GM03348 (cell line): ENCODE measurements at regions not wholly inside any gene's neighbourhood (a gene's known extent, or its start where the extent isn't known, plus 50 kb on each side); places are given as distances from the start of the nearest gene placed in this dataset.

Source experiments
- DNase-seq: peaks from one replicate; pipeline ENCODE4 v3.0.0; 2012; ENCODE audit warnings: low spot score

DNA sequence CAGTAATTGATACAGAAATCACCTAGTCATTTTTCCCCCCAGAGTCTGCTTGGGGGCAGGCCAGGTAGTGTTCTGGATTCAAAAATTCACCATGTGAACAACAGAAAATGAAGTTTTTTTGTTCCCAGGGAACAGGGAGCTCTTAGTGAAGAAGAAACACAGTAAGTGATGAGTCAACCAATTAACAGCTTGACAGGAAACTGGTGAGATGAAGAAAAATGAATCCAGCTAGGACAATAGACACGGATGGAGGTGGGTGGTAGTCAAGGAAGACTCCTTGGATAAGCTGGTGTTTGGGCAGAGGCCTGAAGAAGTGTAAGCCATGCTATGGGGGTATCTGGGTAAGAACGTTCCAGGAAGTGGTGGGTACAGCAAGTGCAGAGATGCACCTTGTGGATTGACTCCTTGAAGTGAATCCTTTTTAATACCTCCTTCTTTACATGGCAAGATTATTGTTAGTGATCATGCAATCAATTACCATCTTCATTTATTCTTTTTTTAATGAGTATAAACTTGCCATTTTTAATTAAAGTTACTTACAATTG lies 339.9 kb upstream of the RGMA start:
- no peak for DNase-seq

DNA sequence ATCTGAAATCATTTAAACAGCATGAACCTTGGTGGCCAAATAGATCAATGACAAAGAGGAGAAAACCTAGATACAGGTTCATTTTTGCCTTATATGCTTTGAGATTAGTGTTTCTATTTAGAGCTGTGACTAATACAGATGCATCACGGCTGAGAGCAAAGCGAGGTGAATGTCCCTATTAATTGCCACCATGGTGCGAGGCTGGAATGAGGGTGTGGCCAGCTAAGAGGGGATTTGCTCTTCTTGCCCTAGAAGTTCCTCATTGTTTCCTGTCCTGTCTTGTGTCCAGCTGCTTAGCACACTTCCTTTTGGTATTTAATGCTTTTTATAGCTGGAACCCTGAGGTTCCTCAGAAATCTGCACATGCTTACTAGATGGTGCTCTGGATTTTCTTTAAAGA lies 339.1 kb upstream of the RGMA start:
- DNase-seq = no peak

DNA sequence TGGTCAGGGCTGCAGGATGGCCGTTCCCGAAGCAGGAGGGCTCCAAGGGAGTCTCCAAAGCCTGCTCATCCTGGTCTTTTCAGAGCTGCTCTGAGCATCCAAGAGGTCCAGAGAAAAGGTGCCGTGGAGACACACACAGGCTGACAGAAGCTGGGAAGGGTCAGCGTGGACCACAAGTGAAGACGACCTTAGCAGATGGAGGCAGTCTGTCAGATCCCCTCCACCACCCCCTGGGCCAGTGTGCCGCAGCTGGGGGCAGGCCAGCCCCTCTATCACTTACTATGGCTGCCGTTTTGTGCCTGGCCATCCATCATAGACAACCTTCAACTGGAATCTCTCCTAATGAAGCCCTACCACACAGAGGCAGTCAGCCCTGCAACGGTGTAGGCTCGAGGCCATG lies 335.1 kb upstream of the RGMA start:
- DNase-seq = no peak

DNA sequence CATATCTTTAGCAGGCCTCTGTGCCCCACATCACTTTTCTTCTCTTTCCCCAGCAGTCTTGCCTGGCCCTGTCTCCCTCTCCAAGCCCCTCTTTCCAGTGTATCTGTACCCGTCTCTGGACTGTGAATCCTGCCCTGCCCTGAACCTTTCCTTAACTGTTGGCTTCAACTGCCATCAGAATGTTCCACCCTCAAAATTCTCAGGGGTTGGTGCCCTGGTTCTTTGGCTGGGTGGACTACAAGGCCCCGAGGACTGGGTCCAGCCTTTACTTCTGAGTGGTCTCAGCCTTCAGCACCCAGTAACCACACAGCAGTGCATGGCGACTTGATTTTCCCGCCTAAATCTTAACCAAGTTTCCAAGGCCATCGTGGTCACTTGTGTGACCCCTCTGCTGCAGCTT lies 333.5 kb upstream of the RGMA start:
- DNase-seq = no peak

DNA sequence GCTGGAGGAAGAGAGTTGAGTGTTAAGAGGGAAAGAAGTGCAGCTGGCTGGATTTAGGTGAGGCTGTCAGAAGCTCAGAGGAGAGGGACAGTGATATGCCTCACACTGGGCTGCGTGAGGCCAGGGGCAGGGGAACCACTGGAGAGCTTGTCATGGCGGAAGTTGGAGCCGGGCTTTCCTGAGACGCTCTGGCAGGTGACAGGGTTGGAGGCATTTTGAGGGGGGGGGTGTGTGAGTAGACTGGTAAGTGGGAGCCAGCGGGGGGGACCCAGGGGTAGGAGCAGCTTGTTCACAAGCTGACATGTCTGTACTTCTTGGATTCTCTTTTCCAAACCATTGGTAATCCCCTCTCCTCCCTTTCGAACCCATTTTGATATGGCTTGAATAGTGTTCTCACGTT lies 331.5 kb upstream of the RGMA start:
- no peak for DNase-seq

DNA sequence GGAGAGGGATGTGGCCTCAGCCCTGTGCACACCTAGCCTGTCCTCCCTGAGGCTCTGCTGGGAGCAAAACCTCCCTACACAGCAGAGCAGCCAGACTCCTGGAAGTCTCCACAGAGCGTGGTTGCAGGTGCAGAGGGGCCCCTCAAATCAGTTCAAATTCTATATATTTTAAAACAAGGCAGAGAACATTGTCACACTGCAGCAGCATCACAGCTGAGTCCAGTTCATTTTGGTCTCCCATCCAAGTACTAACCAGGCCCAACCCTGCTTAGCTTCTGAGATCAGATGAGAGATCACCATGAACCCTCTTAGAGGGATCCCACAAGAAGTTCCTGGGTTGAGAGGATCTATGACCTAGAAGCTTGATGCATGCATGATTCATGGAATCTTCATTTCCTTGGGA lies 331.0 kb upstream of the RGMA start:
- DNase-seq = no peak

DNA sequence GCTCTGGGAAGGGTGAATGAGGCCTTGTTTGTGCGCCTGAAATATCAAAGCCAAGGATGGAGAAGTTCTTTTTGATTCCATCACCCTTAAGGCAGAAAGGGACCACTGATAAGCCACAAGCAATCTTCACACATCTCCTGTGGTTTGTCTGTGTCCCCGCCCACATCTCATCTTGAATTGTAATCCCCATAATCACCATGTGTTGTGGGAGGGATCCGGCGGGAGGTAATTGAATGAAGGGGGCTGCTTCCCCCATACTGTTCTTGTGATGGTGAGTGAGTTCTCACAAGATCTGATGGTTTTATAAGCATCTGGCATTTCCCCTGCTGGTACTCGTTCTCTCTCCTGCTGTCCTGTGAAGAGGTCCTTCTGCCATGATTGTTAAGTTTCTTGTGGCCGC lies 329.6 kb upstream of the RGMA start:
- no peak for DNase-seq

DNA sequence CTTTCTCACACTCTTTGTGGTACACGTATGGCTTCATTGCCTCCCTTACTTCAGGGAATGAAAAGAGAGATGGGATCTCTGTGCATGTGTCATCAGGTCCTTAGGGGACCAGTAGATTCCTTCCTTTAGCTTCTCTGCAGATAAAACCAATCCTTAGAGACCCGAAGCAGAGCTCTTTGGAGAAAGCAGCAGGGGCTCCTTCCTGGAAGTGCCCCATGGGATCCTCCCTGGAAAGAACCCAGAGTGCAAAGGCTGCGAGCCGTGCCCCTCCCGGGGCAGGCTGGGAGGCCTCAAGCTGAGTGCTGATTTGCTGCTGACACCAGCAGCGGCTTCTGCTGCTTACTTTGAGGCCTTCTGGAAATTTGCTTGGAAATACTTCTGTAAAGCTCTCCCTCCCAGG lies 328.6 kb upstream of the RGMA start:
- DNase-seq = no peak

DNA sequence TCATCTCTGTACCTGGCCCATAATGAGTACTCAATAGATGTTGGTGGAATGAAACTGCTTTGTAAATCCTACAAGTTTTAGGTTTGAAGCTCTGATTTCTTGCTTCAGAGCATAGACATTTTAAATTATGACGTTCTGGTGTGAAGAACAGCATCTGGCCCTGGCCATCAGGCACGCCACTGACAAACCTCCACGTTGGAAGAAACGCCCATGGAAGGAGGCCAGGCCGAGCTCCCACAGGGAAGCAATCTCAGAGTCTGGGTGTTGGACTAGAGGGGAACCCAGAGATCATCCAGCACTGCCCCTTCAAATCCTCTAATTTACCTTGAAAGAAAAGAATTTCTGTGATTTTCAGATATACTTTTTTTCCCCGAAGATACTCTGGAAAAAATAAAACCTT lies 328.1 kb upstream of the RGMA start:
- no peak for DNase-seq

DNA sequence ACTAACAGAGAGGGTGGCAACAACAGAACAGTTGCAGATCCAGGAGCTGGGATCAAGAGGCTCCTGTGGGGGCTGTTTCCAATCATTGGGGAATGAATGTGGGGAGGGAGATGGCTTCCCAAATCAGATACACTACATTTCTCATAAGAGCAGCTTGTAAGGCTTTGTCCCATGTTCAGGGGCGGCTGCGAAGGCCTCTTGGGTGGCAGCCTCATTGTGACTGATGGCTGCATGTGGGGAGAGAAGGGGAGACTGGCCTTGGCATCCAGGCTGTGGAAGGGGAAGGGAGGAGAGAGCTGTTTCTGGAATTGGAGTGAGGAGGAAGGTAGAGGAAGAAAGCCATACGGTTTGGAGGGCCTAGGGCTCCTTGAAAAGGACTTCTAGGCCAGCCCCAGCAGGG lies 326.6 kb upstream of the RGMA start:
- no peak for DNase-seq

DNA sequence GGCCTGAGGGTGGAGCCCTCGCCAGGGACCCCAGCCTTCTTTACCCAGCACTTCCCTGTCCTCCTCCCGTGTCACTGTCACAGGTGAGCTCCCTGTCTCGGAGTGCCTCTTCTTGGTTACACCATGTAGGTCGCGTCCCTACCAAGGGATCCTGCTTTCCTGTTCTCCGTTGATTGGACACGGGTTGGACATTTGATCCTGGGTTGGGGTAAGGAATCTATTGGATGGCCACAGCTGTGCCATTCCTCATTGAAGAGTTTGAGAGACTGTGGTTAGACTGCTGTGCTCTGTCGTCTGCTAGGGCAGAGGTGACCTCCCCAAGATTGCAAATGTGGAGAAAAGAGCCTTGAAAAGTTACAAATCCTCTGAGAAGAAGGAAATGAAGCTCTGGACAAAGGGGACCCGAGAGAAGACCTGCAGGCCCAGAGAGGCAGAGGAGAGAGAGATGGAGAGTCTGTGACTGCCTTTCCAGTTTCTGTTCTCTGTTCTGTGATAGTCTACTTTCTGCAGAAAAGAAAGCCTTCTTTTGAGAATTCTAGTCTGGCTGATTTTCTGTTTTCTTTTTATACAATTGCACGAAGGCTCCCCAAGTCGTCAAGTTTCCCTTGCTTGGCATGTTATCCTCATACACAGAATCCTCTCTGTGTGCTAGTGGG lies 325.7 kb upstream of the RGMA start:
- no peak for DNase-seq

DNA sequence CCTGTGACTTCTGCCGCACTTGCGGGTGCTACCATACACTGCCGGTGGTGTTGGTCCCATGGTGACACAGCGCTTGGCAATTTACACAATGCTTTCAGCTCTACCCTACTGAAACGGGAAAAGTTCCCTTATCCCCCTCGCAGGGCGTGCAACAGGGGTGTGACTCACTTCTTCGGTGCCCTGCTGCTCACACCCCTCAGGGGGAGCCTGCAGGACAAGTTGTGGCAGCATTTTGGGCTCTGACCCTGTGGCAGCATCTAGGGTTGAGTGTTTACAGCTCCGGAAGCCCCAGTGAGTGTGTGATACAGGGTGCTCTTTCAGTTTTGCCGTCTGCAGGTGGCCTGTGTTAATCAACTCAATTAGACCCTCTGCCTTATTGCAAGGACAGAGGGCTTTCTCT lies 324.7 kb upstream of the RGMA start:
- DNase-seq = no peak

DNA sequence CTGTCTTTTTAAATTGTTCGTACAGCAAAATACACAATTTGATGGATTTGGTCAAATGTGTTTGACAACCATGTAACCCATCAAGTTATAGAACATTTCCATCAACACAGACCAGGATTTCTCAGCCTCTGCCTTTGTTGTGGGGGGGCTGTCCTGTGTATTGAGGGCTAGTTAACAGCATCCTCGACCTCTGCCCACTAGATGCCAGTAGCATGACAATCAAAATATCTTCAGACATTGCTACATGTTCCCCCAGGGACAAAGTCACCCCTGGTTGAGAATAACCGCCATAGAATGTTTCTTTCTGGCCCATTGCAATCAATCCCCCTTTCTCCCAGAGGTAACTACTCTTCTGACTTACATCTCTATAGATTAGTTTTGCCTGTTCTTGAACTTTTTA lies 310.1 kb upstream of the RGMA start:
- DNase-seq = no peak

DNA sequence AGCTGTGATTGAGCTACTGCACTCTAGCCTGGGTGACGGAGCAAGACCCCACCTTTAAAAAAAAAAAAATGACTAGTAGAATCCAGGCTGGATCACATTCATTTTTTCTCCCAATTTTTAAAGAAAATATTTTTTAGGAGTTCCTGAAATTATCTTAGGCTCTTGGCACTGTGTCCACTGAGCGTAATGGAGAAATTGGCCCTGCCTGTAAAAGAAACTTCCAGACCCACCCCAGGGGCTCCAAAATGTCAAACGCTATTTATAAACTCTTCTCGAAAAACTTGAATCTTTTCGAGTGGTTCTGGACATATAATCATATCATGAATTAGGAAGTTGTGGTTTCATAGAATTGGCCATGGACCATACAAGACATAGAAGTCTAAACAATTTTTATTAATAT lies 300.2 kb upstream of the RGMA start:
- DNase-seq = no peak

DNA sequence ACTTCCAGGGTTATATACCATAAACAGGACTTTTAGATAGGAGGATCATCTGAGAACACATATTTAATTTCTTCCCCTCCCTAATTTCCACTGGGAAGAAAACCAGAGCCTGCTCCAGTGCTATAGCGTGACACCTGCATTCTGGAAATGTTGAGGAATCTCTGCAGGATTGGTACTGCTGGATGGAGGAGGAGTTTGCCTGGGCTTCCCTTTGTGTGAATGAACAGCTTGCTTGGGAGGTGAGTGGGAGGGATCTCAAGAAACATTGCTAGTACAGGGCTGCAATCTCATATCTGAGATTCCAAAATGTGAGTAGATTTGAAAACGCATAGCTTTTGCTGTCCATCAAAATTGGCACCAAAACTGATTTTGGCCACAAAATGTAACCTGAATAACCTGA lies 295.9 kb upstream of the RGMA start:
- no peak for DNase-seq

DNA sequence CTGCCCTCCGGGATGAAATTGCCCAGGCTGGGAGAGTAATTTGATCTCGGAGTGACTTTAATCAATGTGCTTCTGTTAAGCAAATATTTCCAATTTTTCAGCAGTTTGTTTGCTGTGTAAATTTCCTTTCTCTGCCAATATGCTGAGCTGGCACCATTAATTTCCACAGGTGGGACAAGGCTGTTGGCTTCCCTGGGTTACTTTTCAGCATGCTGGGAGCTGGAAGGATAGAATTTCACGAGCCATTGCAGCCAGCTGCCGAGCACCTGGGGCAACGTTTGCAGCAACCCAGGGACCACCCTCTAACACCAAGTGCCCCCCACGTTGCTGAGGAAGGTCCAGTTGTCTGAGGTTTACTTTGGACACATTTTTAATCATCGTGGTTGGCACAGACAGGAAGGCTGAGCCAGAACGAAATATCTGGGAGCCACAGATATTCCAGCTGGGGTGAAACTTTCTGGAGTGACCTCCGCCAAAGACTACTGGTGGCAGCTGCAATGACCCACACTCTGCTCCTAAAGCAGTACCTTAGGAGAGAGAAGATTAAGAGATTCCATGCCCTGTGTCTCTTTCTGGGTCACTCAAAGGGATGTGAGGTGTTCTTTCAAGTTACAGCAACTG lies 293.3 kb upstream of the RGMA start:
- DNase-seq = no peak

DNA sequence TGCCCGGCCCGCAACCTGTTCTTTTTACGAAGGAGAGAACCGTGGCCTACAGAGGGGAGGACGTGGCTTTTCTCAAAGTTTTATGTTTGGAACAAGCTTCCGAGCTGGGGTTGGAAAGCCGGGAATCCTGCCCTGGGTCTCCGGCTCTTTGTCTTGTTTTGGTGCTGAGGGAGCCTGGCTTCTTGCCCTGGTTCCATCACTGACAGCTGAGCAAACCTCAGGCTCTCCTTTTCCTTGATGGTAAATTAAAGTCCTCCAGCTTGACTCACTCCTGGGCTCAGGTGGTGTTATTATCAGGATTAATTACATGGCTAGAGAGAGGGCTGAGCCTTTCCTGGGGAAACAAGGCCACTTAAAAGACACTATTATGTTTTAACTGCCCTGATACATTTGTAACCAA lies 289.5 kb upstream of the RGMA start:
- DNase-seq = no peak

DNA sequence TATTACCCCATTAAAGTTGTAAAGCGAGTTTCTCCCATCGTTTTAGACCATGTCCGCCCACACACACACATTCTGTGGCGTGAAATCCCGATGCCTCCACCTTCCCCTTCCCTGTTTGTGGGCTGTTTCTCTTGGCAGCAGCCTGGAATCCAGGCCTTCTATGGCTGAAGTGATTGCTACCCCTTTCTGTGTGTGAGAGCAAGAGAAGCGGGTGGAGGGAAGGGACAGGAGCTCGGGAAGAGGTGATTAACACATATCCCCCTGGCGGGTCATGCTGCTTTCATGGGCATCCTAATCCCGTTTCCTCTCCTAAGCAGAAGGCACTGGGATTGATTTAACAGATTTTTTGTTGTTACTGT lies 283.8 kb upstream of the RGMA start:
- no peak for DNase-seq

DNA sequence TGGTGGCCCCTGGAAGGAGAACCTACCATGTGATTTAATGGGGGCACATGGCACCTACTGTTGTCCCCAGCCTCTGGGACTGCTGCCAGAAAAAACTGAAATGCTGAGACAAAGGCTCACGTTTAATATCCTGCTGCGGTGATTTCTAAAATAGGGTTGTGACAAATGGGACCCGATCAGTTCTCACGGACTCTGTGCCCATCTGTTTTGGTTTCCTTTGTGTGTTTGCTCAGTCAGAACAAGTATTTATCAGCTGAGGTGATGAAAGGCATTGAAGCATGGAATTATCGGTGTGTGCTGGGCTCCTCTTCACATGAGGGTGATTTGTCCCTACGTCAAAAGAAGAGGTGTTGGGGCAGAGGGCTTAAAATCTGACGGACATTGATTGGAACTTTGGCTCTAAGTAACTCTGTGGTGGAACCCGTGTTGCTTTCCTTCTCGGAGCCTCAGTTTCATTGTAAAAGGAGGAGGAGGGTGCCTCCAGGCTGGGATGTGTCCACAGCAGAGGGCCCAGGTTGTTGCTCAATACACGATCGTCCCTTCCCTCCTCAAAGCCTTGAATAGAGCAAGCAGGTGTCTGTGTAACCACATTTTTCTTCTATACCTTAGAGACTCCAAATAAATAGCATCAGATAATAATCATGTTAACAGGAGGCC lies 283.3 kb upstream of the RGMA start:
- DNase-seq = no peak

DNA sequence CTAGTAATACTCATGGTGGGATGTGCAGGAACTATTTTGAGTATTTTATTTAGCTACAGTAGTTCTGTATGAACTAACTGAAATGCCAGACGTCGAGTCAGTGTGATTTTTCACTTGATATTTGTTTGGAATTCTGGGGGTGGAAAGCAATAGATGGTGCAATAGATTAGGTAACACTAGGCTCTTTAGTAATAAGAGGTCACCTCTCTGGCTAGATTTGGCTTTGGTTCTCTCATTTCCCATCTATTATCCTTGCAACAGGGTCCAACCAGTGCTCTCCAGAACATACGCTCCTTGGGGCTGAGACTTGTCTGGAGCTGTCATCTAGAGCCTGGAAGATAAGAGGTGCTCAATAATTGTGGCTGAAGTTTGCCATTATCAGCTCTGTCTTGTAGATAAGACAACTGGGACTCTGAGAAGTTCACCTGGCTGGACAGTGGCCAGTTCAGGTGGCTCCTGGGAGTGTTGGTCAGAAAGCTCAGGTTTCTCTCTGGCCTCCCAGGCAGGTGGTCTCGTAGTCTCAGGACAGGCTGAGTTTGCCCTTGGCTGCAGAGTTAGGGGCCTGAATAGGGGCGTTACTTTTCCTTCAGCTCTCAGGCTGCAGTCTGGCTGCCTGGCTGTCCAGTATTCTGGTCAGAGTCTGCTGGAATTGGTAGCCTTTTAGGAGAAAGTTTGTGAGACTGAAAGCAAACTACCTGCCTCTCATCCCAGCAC lies 277.5 kb upstream of the RGMA start:
- no peak for DNase-seq

DNA sequence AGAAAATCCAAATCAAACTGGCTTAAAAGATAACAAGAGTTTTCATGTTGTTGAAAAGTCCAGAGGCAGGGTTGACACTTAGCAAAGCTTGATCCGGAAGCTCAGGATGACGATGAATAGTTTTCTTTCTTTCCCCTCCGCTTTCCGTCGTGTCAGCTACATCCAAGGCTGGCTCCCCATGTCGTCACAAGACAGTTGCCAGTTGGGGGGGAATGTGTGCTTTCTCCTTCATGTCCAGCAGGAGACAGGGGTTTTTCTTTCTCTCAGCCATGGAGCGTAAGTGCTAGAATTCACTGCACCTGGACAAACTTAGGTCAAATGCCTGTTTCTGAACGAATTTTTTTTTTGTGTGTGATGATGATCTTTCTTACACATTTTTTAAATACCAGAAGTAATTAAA lies 273.8 kb upstream of the RGMA start:
- no peak for DNase-seq

DNA sequence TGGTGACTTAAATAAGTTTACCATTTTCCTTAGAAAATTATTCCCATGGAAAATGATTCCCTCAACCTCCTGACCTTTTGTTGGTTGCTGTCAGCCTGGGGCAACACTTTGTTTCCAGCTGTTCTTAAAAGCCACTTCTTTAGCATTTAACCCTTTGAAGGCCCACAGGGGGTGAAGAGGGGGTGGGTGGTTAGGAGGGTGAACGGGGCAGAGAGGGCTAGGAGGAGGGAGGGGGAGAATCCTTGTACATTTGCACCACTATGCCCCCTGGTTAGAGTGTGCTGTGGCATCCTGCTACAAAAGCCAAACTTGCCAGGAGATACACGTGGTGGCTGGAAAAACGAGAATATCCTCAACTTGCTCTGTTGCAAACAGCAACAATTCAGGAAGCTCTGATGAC lies 273.2 kb upstream of the RGMA start:
- no peak for DNase-seq

DNA sequence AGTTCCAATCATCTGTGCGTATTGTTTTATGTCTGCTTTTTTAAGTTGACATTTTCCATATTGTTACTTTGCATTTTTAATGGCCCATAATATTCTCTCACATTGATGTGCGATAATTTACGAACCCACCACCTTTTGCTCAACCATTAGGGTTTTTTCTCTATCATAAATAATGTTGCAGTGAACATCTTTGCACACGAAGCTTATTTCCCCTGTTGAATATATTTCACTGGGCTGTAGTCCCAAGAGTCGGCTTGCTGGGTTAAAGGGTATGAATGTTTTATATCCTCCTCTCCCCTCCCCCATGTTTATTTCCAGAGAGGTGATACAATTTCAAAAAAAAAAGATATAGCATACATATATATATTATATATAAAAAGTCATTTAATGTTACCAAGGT lies 272.7 kb upstream of the RGMA start:
- no peak for DNase-seq
